Hypothalamus (tissue), 51 donors: ENCODE measurements at regions not wholly inside any gene's neighbourhood (a gene's known extent, or its start where the extent isn't known, plus 50 kb on each side); places are given as distances from the start of the nearest gene placed in this dataset.

Experiments used
- DNase-seq, 51 donors: peaks; one replicate each; lab custom pipeline; 2025; lab: John Stamatoyannopoulos, UW

GRCh38 chr11:134466156-134466555, 54.1 kb upstream of the B3GAT1 start:
- DNase-seq: peak in 4 of 51 donors; percentile 6 to 21 (median 11)

- DNase-seq: no peak
Observed at GRCh38 chr11:134464981-134465730, 53.1 kb upstream of the B3GAT1 start.

GRCh38 chr11:134464196-134464595, 52.2 kb upstream of the B3GAT1 start:
- DNase-seq: no peak

- no peak for DNase-seq
Observed at GRCh38 chr11:134463716-134464115, 51.7 kb upstream of the B3GAT1 start.
